ENCODE measurements at regions not wholly inside any gene's neighbourhood (a gene's known extent, or its start where the extent isn't known, plus 50 kb on each side); places are given as distances from the start of the nearest gene placed in this dataset.

- H3K36me3 ChIP-seq, result no peaks in the 10 kb centered on the region
- H3K27me3 ChIP-seq, result no peaks in the 10 kb centered on the region
- intact Hi-C loops (cut with DNase I), result no loop called here
- TF ChIP-seq EP300 (IDR thresholded peaks at IDR 0.05) (no peak), POLR2AphosphoS5 (IDR thresholded peaks at IDR 0.05) (no peak), POLR2A (IDR thresholded peaks at IDR 0.05) (no peak)
- TF ChIP-seq, protein P1, sequence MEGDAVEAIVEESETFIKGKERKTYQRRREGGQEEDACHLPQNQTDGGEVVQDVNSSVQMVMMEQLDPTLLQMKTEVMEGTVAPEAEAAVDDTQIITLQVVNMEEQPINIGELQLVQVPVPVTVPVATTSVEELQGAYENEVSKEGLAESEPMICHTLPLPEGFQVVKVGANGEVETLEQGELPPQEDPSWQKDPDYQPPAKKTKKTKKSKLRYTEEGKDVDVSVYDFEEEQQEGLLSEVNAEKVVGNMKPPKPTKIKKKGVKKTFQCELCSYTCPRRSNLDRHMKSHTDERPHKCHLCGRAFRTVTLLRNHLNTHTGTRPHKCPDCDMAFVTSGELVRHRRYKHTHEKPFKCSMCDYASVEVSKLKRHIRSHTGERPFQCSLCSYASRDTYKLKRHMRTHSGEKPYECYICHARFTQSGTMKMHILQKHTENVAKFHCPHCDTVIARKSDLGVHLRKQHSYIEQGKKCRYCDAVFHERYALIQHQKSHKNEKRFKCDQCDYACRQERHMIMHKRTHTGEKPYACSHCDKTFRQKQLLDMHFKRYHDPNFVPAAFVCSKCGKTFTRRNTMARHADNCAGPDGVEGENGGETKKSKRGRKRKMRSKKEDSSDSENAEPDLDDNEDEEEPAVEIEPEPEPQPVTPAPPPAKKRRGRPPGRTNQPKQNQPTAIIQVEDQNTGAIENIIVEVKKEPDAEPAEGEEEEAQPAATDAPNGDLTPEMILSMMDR (IDR thresholded peaks at IDR 0.05), result no peak
- no peak for DNase-seq
- H3K4me1 ChIP-seq, result no peaks in the 10 kb centered on the region
- H3K27ac ChIP-seq, result no peak overlapping the region
- H3K4me3 ChIP-seq, result no peak overlapping the region
- WGBS, 2 donors, result 17 to 43% methylated on average over 5 of the region's 5 CpGs
- H3K9me3 ChIP-seq, result no peaks in the 10 kb centered on the region
Measured at GRCh38 chr9:126027566-126027965, 280.4 kb downstream of the PBX3 start.

DNA sequence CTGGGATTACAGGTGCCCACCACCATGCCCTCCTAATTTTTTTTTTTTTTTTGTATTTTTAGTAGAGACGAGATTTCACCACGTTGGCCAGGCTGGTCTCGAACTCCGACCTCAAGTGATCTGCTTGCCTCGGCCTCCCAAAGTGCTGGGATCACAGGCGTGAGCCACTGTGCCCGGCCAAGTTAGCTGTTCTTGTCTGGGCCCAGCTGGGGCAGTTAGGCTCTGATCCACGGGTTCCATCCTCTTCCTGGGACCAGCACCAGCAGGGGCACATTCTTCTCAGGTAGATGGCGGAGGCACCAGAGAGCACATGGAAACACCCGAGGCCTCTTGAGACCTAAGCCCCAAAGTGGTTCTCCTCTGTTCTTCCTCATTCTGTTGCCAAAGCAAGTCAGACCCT, 281.6 kb downstream of the PBX3 start:
- 90 to 93% methylated on average over 10 of the region's 10 CpGs for WGBS, 2 donors
- Histone ChIP-seq H3K9me3 (no peaks in the 10 kb centered on the region), H3K4me3 (no peak overlapping the region), H3K27ac (no peak overlapping the region), H3K36me3 (no peaks in the 10 kb centered on the region), H3K4me1 (no peaks in the 10 kb centered on the region), H3K27me3 (no peaks in the 10 kb centered on the region)
- intact Hi-C loops (cut with DNase I), result no loop called here
- TF ChIP-seq POLR2A (IDR thresholded peaks at IDR 0.05), result no peak
- no peak for TF ChIP-seq POLR2AphosphoS5 (IDR thresholded peaks at IDR 0.05)
- TF ChIP-seq, protein P1 (IDR thresholded peaks at IDR 0.05), result no peak
- no peak for TF ChIP-seq EP300 (IDR thresholded peaks at IDR 0.05)
- DNase-seq, result no peak

- Histone ChIP-seq H3K27ac (no peak overlapping the region), H3K36me3 (no peaks in the 10 kb centered on the region), H3K9me3 (no peaks in the 10 kb centered on the region), H3K4me3 (no peak overlapping the region), H3K27me3 (no peaks in the 10 kb centered on the region), H3K4me1 (no peaks in the 10 kb centered on the region)
- no peak for DNase-seq
- TF ChIP-seq POLR2A (IDR thresholded peaks at IDR 0.05) (no peak), POLR2AphosphoS5 (IDR thresholded peaks at IDR 0.05) (no peak), EP300 (IDR thresholded peaks at IDR 0.05) (no peak)
- TF ChIP-seq, protein P1 (IDR thresholded peaks at IDR 0.05), result no peak
- WGBS, 2 donors, result 73 to 85% methylated on average over 7 of the region's 7 CpGs
- intact Hi-C loops (cut with DNase I), result no loop called here
Measured at GRCh38 chr9:126030716-126031115, 283.5 kb downstream of the PBX3 start.

DNA sequence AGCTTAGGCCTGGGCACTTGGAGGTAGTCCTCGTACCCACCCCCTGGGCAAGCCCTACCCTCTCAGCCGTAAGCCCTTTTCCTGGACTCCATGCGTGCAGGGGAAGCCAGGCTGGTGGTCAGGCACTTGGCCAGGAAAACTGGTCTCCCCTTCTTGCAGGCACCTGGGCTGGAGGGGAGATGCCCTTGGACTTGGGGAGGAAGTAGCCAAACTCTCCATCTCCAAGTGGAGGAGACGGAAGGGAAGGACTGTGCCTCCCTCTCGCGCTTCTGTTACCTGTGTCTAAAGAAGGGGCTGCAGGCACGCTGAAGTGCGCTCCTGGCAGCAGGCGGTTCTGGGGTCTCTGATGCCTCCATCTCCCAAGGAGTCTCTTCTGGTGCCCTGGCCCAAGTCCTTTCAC, 283.9 kb downstream of the PBX3 start:
- intact Hi-C loops (cut with DNase I), result no loop called here

DNA sequence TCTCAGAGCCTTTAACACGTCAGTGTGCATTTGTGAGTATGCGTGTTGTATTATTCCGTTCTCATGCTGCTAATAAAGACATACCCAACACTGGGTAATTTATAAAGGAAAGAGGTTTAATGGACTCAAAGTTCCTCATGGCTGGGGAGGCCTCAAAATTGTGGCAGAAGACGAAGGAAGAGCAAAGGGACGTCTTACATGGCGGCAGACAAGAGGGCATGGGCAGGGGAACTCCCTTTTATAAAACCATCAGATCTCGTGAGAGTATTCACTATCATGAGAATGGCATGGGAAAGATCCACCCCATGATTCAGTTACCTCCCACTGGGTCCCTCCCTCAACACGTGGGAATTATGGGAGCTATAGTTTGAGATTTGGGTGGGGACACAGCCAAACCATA, 285.0 kb downstream of the PBX3 start:
- WGBS, 2 donors, result 76 to 83% methylated on average over 8 of the region's 8 CpGs
- DNase-seq, result no peak
- H3K36me3 ChIP-seq, result no peaks in the 10 kb centered on the region
- no peaks in the 10 kb centered on the region for H3K9me3 ChIP-seq
- H3K27ac ChIP-seq, result no peak overlapping the region
- no peak overlapping the region for H3K4me3 ChIP-seq
- H3K4me1 ChIP-seq, result no peaks in the 10 kb centered on the region
- H3K27me3 ChIP-seq, result no peaks in the 10 kb centered on the region
- TF ChIP-seq POLR2A (IDR thresholded peaks at IDR 0.05), result no peak
- TF ChIP-seq, protein P1 (IDR thresholded peaks at IDR 0.05), result no peak
- no peak for TF ChIP-seq POLR2AphosphoS5 (IDR thresholded peaks at IDR 0.05)
- no peak for TF ChIP-seq EP300 (IDR thresholded peaks at IDR 0.05)
- intact Hi-C loops (cut with DNase I), result no loop called here

More for the DNA sequence above, 283.9 kb downstream of the PBX3 start:
- no peaks in the 10 kb centered on the region for H3K27me3 ChIP-seq
- H3K36me3 ChIP-seq, result no peaks in the 10 kb centered on the region
- 87 to 89% methylated on average over 9 of the region's 9 CpGs for WGBS, 2 donors
- H3K4me3 ChIP-seq, result no peak overlapping the region
- DNase-seq, result no peak
- no peaks in the 10 kb centered on the region for H3K4me1 ChIP-seq
- H3K9me3 ChIP-seq, result no peaks in the 10 kb centered on the region
- no peak overlapping the region for H3K27ac ChIP-seq
- TF ChIP-seq POLR2AphosphoS5 (IDR thresholded peaks at IDR 0.05) (no peak), POLR2A (IDR thresholded peaks at IDR 0.05) (no peak), EP300 (IDR thresholded peaks at IDR 0.05) (no peak)
- TF ChIP-seq, protein P1 (IDR thresholded peaks at IDR 0.05), result no peak
